ENCODE measurements at regions not wholly inside any gene's neighbourhood (a gene's known extent, or its start where the extent isn't known, plus 50 kb on each side); places are given as distances from the start of the nearest gene placed in this dataset.
"Not testable (repeated sequence)": the region's sequence is repeated elsewhere in the genome, so short reads cannot be mapped to it uniquely, and the experiment has no call there.

DNA sequence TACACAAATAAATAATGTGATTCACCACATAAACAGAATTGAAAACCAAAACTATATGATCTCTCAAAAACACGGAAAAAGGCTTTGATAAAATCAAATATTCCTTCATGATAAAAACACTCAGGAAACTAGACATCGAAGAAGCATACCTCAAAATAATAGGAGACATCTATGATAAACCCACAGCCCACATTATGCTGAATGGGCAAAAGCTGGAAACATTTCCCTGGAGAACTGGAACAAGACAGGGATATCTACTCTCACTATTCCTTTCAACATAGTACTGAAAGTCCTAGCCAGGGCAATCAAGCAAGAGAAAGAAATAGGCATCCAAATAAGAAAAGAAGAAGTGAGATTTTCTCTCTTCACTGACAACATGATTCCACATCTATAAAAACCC, 371.5 kb upstream of the ATXN7L3B start:
- Histone ChIP-seq H3K27ac (ENCODE audit: low read length) (no peak overlapping the region), H3K4me1 (ENCODE audit: control insufficient read depth in 1 of 2, extremely low read depth in 1 of 2, insufficient read depth in 2 of 2, low read length in 2 of 2) (no peaks in the 10 kb centered on the region), H3K36me3 (ENCODE audit: control insufficient read depth in 2 of 2, extremely low read depth in 1 of 2, insufficient read depth in 1 of 2, low read length in 1 of 2) (no peaks in the 10 kb centered on the region), H3K9me3 (no peaks in the 10 kb centered on the region), H3K4me3 (ENCODE audit: control insufficient read depth in 1 of 2, extremely low read depth in 1 of 2, low read length in 1 of 2) (no peak overlapping the region), H3K27me3 (replicated peaks in 1 of 2; ENCODE audit: control insufficient read depth in 2 of 2, extremely low read depth in 1 of 2, insufficient read depth in 2 of 2, low read length in 1 of 2) (no peaks in the 10 kb centered on the region)
- no CpG with 5 or more reads among the region's 2 CpGs for WGBS (ENCODE audit: insufficient coverage)
- DNase-seq (no peak), ATAC-seq (replicated peaks in 1 of 4) (no peak)
- Mint-ChIP-seq H3K36me3 (no peaks in the 10 kb centered on the region), H3K4me3 (no peak overlapping the region), H3K27ac (no peak overlapping the region), H3K4me1 (no peaks in the 10 kb centered on the region), H3K9me3 (peaks cover 0 to 3% (median 3%) of the 10 kb centered on the region in 3 donors), H3K27me3 (no peaks in the 10 kb centered on the region)
- CTCF ChIA-PET, result no interaction called here
- POLR2A ChIA-PET, result no interaction called here

DNA sequence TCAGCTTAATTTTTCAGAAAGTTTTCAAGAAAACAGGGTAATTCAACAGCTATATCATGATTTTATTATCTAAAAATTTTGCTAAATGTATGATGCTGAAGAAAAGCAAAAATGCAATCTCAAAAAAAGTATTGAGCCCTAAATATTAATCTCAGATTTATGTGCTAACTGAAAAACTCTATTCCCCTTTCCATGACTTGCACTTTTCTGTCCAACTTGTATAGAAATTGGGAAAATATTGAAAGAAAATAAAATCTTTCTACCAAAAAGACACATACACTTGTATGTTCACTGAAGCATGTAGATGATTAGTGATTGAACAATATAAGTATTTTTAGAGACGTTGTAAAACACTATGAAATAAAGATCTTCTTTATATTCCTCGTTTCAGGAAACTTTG, 368.0 kb upstream of the ATXN7L3B start:
- Histone ChIP-seq H3K4me3 (ENCODE audit: control insufficient read depth in 1 of 2, extremely low read depth in 1 of 2, low read length in 1 of 2) (no peak overlapping the region), H3K27me3 (replicated peaks in 1 of 2; ENCODE audit: control insufficient read depth in 2 of 2, extremely low read depth in 1 of 2, insufficient read depth in 2 of 2, low read length in 1 of 2) (no peaks in the 10 kb centered on the region), H3K4me1 (ENCODE audit: control insufficient read depth in 1 of 2, extremely low read depth in 1 of 2, insufficient read depth in 2 of 2, low read length in 2 of 2) (no peaks in the 10 kb centered on the region), H3K36me3 (ENCODE audit: control insufficient read depth in 2 of 2, extremely low read depth in 1 of 2, insufficient read depth in 1 of 2, low read length in 1 of 2) (no peaks in the 10 kb centered on the region), H3K9me3 (no peaks in the 10 kb centered on the region), H3K27ac (ENCODE audit: low read length) (no peak overlapping the region)
- POLR2A ChIA-PET, result no interaction called here
- no peaks in the 10 kb centered on the region for H3K4me1 Mint-ChIP-seq
- DNase-seq, result no peak
- no peaks in the 10 kb centered on the region for H3K27me3 Mint-ChIP-seq
- WGBS (ENCODE audit: insufficient coverage), result no CpG with 5 or more reads among the region's 2 CpGs
- CTCF ChIA-PET, result no interaction called here
- H3K4me3 Mint-ChIP-seq, result no peak overlapping the region
- H3K36me3 Mint-ChIP-seq, result no peaks in the 10 kb centered on the region
- peaks cover 5 to 6% (median 5%) of the 10 kb centered on the region in 3 donors for H3K9me3 Mint-ChIP-seq
- no peak for ATAC-seq (replicated peaks in 1 of 4)
- no peak overlapping the region for H3K27ac Mint-ChIP-seq

DNA sequence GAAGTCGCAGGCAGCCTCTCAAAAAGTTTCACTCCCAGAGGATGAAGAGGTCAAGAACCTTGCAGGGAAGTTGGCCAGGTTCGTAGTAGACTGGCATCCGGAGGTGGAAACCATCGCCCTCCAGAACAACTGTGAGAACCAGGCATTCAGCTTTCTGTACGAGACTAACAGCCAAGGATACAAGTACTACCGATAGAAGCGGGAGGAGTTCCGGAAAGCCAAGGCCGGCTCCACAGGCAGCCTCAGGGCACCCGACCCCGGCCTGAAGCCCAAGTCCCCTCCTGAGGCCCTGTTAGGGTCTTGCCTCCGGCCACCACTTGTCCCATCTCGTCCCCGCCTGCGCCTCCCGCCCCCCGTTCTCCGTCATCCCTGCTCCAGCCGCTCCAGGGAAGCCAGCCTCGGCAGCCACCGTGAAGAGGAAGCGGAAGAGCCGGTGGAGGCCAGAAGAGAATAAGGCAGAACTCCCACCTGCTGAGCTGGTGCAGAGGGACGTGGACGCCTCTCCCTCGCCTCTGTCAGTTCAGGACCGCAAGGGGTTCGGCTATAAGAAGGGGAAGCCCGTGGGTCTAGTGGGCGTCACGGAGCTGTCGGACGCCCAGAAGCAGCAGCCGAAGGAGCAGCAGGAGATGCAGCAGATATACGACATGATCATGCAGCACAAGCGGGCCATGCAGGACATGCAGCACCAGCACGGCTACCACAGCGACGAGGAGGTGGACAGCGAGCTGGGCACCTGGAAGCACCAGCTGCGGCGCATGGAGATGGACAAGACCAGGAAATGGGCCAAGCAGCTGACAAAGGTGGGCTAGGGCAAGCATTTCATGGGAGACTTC, 366.8 kb upstream of the ATXN7L3B start:
- Histone ChIP-seq H3K4me3 (ENCODE audit: control insufficient read depth in 1 of 2, extremely low read depth in 1 of 2, low read length in 1 of 2) (no peak overlapping the region), H3K27me3 (replicated peaks in 1 of 2; ENCODE audit: control insufficient read depth in 2 of 2, extremely low read depth in 1 of 2, insufficient read depth in 2 of 2, low read length in 1 of 2) (no peaks in the 10 kb centered on the region), H3K9me3 (no peaks in the 10 kb centered on the region), H3K27ac (ENCODE audit: low read length) (no peak overlapping the region), H3K4me1 (ENCODE audit: control insufficient read depth in 1 of 2, extremely low read depth in 1 of 2, insufficient read depth in 2 of 2, low read length in 2 of 2) (no peaks in the 10 kb centered on the region), H3K36me3 (ENCODE audit: control insufficient read depth in 2 of 2, extremely low read depth in 1 of 2, insufficient read depth in 1 of 2, low read length in 1 of 2) (no peaks in the 10 kb centered on the region)
- ATAC-seq (replicated peaks in 1 of 4) (no peak), DNase-seq (no peak)
- no peak overlapping the region for H3K4me3 Mint-ChIP-seq
- ChIA-PET CTCF (no interaction called here), POLR2A (no interaction called here)
- WGBS (ENCODE audit: insufficient coverage), result 92% methylated on average over 42 of the region's 42 CpGs
- H3K4me1 Mint-ChIP-seq, result no peaks in the 10 kb centered on the region
- no peaks in the 10 kb centered on the region for H3K36me3 Mint-ChIP-seq
- H3K27ac Mint-ChIP-seq, result no peak overlapping the region
- no peaks in the 10 kb centered on the region for H3K27me3 Mint-ChIP-seq
- peaks cover 8 to 9% (median 8%) of the 10 kb centered on the region in 3 donors for H3K9me3 Mint-ChIP-seq

DNA sequence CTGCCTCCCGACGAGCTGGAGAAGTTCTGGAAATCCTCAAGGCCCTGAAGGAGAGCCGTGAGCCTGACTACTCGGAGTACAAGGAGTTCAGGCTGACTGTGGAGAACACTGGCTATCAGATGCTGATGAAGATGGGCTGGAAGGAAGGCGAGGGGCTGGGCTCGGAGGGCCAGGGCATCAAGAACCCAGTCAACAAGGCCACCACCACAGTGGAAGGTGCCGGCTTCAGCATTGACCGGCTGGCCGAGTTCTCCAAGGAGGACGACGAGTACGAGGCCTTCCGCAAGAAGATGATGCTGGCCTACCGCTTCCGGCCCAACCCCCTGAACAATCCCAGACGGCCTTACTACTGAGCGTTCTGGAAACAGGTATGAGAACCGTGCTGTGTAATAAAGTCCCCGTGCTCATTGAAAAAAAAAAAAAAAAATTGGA, 366.1 kb upstream of the ATXN7L3B start:
- ATAC-seq (replicated peaks in 1 of 4) (no peak), DNase-seq (no peak)
- Mint-ChIP-seq H3K27me3 (no peaks in the 10 kb centered on the region), H3K27ac (no peak overlapping the region), H3K9me3 (peaks cover 8 to 9% (median 8%) of the 10 kb centered on the region in 3 donors), H3K4me3 (no peak overlapping the region), H3K4me1 (no peaks in the 10 kb centered on the region), H3K36me3 (no peaks in the 10 kb centered on the region)
- no peaks in the 10 kb centered on the region for H3K36me3 ChIP-seq (ENCODE audit: control insufficient read depth in 2 of 2, extremely low read depth in 1 of 2, insufficient read depth in 1 of 2, low read length in 1 of 2)
- H3K4me1 ChIP-seq (ENCODE audit: control insufficient read depth in 1 of 2, extremely low read depth in 1 of 2, insufficient read depth in 2 of 2, low read length in 2 of 2), result no peaks in the 10 kb centered on the region
- CTCF ChIA-PET, result no interaction called here
- H3K27ac ChIP-seq (ENCODE audit: low read length), result no peak overlapping the region
- no peaks in the 10 kb centered on the region for H3K27me3 ChIP-seq (replicated peaks in 1 of 2; ENCODE audit: control insufficient read depth in 2 of 2, extremely low read depth in 1 of 2, insufficient read depth in 2 of 2, low read length in 1 of 2)
- H3K4me3 ChIP-seq (ENCODE audit: control insufficient read depth in 1 of 2, extremely low read depth in 1 of 2, low read length in 1 of 2), result no peak overlapping the region
- 91% methylated on average over 15 of the region's 19 CpGs for WGBS (ENCODE audit: insufficient coverage)
- POLR2A ChIA-PET, result no interaction called here
- no peaks in the 10 kb centered on the region for H3K9me3 ChIP-seq

DNA sequence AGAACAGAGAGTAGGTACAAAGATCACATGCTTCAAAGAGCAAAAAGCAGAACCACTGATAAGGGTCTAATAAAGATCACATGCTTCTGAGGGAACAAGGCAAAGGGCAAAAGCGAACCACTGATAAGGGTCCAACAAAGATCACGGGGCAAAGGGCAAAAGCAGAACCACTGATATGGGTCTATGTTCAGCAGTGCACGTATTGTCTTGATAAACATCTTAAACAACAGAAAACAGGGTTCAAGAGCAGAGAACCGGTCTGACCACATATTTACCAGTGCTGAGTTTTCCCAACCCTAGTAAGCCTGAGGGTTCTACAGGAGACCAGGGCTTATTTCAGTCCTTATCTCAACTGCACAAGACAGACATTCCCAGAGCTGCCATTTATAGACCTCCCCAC, 362.7 kb upstream of the ATXN7L3B start:
- H3K27me3 Mint-ChIP-seq, POLR2A ChIA-PET, H3K27ac Mint-ChIP-seq: not testable (repeated sequence)

DNA sequence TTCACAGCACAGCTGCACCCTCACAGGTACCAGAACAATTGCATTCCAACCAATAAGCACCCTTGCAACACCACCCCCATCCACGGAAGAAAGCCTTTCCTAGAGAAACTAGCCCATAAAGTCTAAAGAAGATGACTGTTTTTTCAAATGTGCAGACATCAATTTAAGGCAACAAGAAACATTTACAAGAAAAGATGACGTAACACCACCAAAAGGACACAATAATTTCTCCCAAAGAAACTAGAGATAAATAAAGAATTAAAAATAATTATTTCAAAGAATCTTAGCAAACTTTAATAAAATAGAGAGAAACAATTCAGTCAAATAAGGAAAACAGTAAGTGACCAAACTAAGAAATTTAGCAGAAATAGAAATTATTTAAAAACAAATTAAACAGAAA, 352.3 kb upstream of the ATXN7L3B start:
- ATAC-seq (replicated peaks in 1 of 4) (no peak), DNase-seq (no peak)
- Histone ChIP-seq H3K4me3 (ENCODE audit: control insufficient read depth in 1 of 2, extremely low read depth in 1 of 2, low read length in 1 of 2) (no peak overlapping the region), H3K36me3 (ENCODE audit: control insufficient read depth in 2 of 2, extremely low read depth in 1 of 2, insufficient read depth in 1 of 2, low read length in 1 of 2) (no peaks in the 10 kb centered on the region), H3K27me3 (replicated peaks in 1 of 2; ENCODE audit: control insufficient read depth in 2 of 2, extremely low read depth in 1 of 2, insufficient read depth in 2 of 2, low read length in 1 of 2) (no peaks in the 10 kb centered on the region), H3K9me3 (no peaks in the 10 kb centered on the region), H3K27ac (ENCODE audit: low read length) (no peak overlapping the region), H3K4me1 (ENCODE audit: control insufficient read depth in 1 of 2, extremely low read depth in 1 of 2, insufficient read depth in 2 of 2, low read length in 2 of 2) (no peaks in the 10 kb centered on the region)
- H3K27me3 Mint-ChIP-seq, result no peaks in the 10 kb centered on the region
- no peak overlapping the region for H3K27ac Mint-ChIP-seq
- WGBS (ENCODE audit: insufficient coverage), result 63% methylated on average over 1 of the region's 2 CpGs
- ChIA-PET POLR2A (no interaction called here), CTCF (no interaction called here)
- no peak overlapping the region for H3K4me3 Mint-ChIP-seq
- no peaks in the 10 kb centered on the region for H3K36me3 Mint-ChIP-seq
- no peaks in the 10 kb centered on the region for H3K4me1 Mint-ChIP-seq
- peaks cover 0 to 4% (median under 1%) of the 10 kb centered on the region in 3 donors for H3K9me3 Mint-ChIP-seq

More for the DNA sequence above, 362.7 kb upstream of the ATXN7L3B start:
- H3K4me1 ChIP-seq (ENCODE audit: control insufficient read depth in 1 of 2, extremely low read depth in 1 of 2, insufficient read depth in 2 of 2, low read length in 2 of 2); CTCF ChIA-PET; H3K4me3 ChIP-seq (ENCODE audit: control insufficient read depth in 1 of 2, extremely low read depth in 1 of 2, low read length in 1 of 2); DNase-seq; H3K4me1 Mint-ChIP-seq; H3K27me3 ChIP-seq (replicated peaks in 1 of 2; ENCODE audit: control insufficient read depth in 2 of 2, extremely low read depth in 1 of 2, insufficient read depth in 2 of 2, low read length in 1 of 2); H3K9me3 Mint-ChIP-seq; H3K9me3 ChIP-seq; H3K27ac ChIP-seq (ENCODE audit: low read length); H3K4me3 Mint-ChIP-seq; H3K36me3 ChIP-seq (ENCODE audit: control insufficient read depth in 2 of 2, extremely low read depth in 1 of 2, insufficient read depth in 1 of 2, low read length in 1 of 2); ATAC-seq (replicated peaks in 1 of 4); H3K36me3 Mint-ChIP-seq: not testable (repeated sequence)
- WGBS (ENCODE audit: insufficient coverage), result 75% methylated on average over 3 of the region's 4 CpGs

DNA sequence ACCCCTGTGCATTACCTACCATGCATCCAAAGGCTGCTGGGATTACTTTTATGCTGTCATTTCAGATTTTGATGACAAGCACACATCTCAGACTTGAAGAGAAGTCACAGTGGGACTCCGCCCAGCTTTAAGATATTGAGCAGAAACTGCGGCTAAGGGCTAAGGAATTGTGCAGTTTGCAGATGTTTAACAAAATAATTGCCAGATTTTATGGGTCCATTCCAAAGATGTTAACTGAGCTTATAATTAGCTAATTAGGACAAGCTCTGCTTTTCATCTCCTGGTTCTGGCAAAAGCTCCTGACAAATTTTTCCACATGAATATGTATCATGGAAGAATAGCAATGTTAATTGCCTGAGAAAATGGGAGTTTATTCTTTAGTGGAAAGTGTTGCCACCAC, 344.4 kb upstream of the ATXN7L3B start:
- POLR2A ChIA-PET, result no interaction called here
- WGBS (ENCODE audit: insufficient coverage), result 93% methylated on average over 2 of the region's 2 CpGs
- Histone ChIP-seq H3K4me1 (ENCODE audit: control insufficient read depth in 1 of 2, extremely low read depth in 1 of 2, insufficient read depth in 2 of 2, low read length in 2 of 2) (no peaks in the 10 kb centered on the region), H3K27me3 (replicated peaks in 1 of 2; ENCODE audit: control insufficient read depth in 2 of 2, extremely low read depth in 1 of 2, insufficient read depth in 2 of 2, low read length in 1 of 2) (no peaks in the 10 kb centered on the region), H3K27ac (ENCODE audit: low read length) (no peak overlapping the region), H3K4me3 (ENCODE audit: control insufficient read depth in 1 of 2, extremely low read depth in 1 of 2, low read length in 1 of 2) (no peak overlapping the region), H3K36me3 (ENCODE audit: control insufficient read depth in 2 of 2, extremely low read depth in 1 of 2, insufficient read depth in 1 of 2, low read length in 1 of 2) (no peaks in the 10 kb centered on the region), H3K9me3 (no peaks in the 10 kb centered on the region)
- H3K36me3 Mint-ChIP-seq, result no peaks in the 10 kb centered on the region
- ATAC-seq (replicated peaks in 1 of 4) (no peak), DNase-seq (no peak)
- no peaks in the 10 kb centered on the region for H3K4me1 Mint-ChIP-seq
- H3K4me3 Mint-ChIP-seq, result no peak overlapping the region
- no peaks in the 10 kb centered on the region for H3K27me3 Mint-ChIP-seq
- CTCF ChIA-PET, result no interaction called here
- no peak overlapping the region for H3K27ac Mint-ChIP-seq
- peaks cover 0 to 3% (median 0%) of the 10 kb centered on the region in 3 donors for H3K9me3 Mint-ChIP-seq

All from T-cell (primary cell).